Tibial nerve (tissue), 4 donors: ENCODE measurements at regions not wholly inside any gene's neighbourhood (a gene's known extent, or its start where the extent isn't known, plus 50 kb on each side); places are given as distances from the start of the nearest gene placed in this dataset.

Experiments used
- DNase-seq, 2 donors: peaks; one replicate each; pipeline ENCODE4 v3.0.0-alpha.2; 2019; ENCODE audit warnings: low spot score in 2 of 2
- H3K27ac ChIP-seq, 4 donors: fragments of 200-600 bp; sonication (generic) in 3 of 4; one replicate each; pipeline ENCODE4 v1.5.1; 2017 to 2019; ENCODE audit warnings: mild to moderate bottlenecking in 1 of 4
- H3K27me3 ChIP-seq, 2 donors: fragments of 200-600 bp; sonication (generic) in 1 of 2; one replicate each; pipeline versions ENCODE4 v1.5.1 to v1.6.0; 2017 to 2019
- H3K36me3 ChIP-seq, 3 donors: fragments of 200-600 bp; sonication (generic); one replicate each; pipeline ENCODE4 v1.5.1; 2018 to 2019
- H3K4me1 ChIP-seq, 4 donors: fragments of 200-600 bp; sonication (generic) in 3 of 4; one replicate each; pipeline ENCODE4 v1.5.1; 2017 to 2019
- H3K4me3 ChIP-seq, 4 donors: fragments of 200-600 bp; sonication (generic) in 3 of 4; one replicate each; pipeline ENCODE4 v1.5.1; 2017 to 2019; ENCODE audit warnings: mild to moderate bottlenecking in 1 of 4, moderate library complexity in 1 of 4
- H3K9me3 ChIP-seq, 4 donors: fragments of 200-600 bp; sonication (generic) in 3 of 4; one replicate each; pipeline ENCODE4 v1.5.1; 2017 to 2019
- EP300 ChIP-seq, 2 donors: sonication (generic); formaldehyde crosslinking; IDR thresholded peaks; one replicate each; pipeline ENCODE4 v1.6.1; 2017; ENCODE audit warnings: antibody characterized with exemption in 2 of 2, mild to moderate bottlenecking in 1 of 2
- POLR2A ChIP-seq, 2 donors: fragments of 450-650 bp; IDR thresholded peaks; one replicate each; pipeline ENCODE4 v1.6.1; 2017; ENCODE audit warnings: antibody characterized with exemption in 2 of 2, mild to moderate bottlenecking in 2 of 2, moderate library complexity in 2 of 2
- WGBS, 2 donors: methylation state at CpG; one replicate each; pipeline ENCODE4 v1.1.5; 2018; 5-methylcytosine and 5-hydroxymethylcytosine counted together
- TF ChIP-seq, protein P1 (sequence below), 5 experiments: fragments of 200-600 bp in 3 of 5; fragments of 450-650 bp in 2 of 5; sonication (generic) in 3 of 5; IDR thresholded peaks; one replicate each; pipeline ENCODE4 v1.5.1; 2016 to 2019; ENCODE audit warnings: antibody characterized with exemption in 5 of 5, mild to moderate bottlenecking in 3 of 5, moderate library complexity in 2 of 5

DNA sequence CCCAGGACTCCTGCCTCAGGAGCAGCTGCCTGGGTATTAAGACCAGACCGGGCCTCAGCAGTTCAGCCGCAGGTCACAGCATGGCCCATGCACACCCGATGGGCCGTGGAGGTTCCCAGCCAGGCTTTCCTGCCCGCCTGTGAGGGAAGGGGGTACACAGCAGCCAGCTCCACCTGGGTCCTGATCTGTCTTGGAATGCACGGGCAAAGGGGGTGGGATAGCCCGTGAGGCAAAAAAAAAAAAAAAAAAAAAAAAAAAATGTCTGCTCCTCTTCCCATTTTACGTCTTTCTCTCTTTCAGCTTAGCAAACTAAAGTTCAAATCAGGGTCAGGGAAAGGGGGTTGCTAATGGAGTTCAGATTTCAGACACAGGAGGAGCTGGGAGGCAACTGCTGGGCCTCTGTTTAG, 385.2 kb downstream of the TNS1 start:
- Histone ChIP-seq H3K27ac (no peak overlapping the region), H3K4me3 (no peak overlapping the region), H3K27me3 (no peaks in the 10 kb centered on the region), H3K36me3 (no peaks in the 10 kb centered on the region), H3K9me3 (no peaks in the 10 kb centered on the region), H3K4me1 (peaks cover 0 to 17% (median 10%) of the 10 kb centered on the region in 4 donors)
- TF ChIP-seq POLR2A (IDR thresholded peaks at IDR 0.05) (no peak), EP300 (IDR thresholded peaks at IDR 0.05) (no peak)
- TF ChIP-seq, protein P1, sequence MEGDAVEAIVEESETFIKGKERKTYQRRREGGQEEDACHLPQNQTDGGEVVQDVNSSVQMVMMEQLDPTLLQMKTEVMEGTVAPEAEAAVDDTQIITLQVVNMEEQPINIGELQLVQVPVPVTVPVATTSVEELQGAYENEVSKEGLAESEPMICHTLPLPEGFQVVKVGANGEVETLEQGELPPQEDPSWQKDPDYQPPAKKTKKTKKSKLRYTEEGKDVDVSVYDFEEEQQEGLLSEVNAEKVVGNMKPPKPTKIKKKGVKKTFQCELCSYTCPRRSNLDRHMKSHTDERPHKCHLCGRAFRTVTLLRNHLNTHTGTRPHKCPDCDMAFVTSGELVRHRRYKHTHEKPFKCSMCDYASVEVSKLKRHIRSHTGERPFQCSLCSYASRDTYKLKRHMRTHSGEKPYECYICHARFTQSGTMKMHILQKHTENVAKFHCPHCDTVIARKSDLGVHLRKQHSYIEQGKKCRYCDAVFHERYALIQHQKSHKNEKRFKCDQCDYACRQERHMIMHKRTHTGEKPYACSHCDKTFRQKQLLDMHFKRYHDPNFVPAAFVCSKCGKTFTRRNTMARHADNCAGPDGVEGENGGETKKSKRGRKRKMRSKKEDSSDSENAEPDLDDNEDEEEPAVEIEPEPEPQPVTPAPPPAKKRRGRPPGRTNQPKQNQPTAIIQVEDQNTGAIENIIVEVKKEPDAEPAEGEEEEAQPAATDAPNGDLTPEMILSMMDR (IDR thresholded peaks at IDR 0.05), result no peak
- no peak for DNase-seq
- WGBS, 2 donors, result 43 to 65% methylated on average over 7 to 8 of the region's 8 CpGs

DNA sequence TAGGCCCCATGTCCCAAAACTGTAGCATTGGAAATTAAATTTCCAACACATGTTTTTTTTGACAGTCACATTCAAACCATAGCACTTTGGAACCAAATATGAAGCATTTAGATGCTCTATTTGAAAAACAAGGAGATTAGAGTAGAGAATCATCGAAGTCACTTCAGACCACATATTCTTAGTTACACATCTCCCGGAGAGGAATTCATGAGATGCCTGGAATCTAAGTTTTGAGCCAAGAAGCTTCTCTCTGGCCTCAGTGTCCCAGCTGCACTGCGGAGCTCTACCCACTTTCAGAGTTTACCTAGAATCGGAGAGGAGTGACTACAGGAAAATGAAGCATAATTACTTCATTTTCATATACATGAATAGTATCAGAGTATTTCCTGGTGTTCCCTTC, 385.9 kb downstream of the TNS1 start:
- Histone ChIP-seq H3K4me1 (peaks cover 0 to 10% (median 4%) of the 10 kb centered on the region in 4 donors), H3K9me3 (no peaks in the 10 kb centered on the region), H3K27ac (no peak overlapping the region), H3K36me3 (no peaks in the 10 kb centered on the region), H3K4me3 (no peak overlapping the region), H3K27me3 (no peaks in the 10 kb centered on the region)
- WGBS, 2 donors, result 41 to 58% methylated on average over 4 of the region's 4 CpGs
- DNase-seq, result no peak
- no peak for TF ChIP-seq POLR2A (IDR thresholded peaks at IDR 0.05)
- TF ChIP-seq EP300 (IDR thresholded peaks at IDR 0.05), result no peak
- TF ChIP-seq, protein P1 (IDR thresholded peaks at IDR 0.05), result no peak

DNA sequence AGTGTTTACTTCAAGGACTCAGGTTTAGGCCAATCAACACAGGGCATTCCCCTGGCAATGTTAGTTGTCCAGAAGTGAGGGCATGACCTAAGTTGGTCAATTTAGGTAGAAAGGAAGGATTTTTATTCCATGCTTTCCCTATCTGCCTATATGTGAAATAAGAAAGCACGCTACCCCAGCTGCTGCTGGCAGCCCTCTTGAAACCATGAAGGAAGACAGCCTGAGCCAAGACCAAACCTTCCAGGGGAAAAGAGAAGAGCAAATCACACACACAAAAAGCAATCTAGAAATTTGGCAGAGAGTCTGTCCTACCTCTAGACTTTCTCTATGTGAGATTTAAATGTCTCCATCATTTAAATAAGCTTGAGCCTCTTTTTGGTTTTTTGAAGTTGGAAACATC, 387.6 kb downstream of the TNS1 start:
- 96% methylated on average over 1 of the region's 1 CpG for WGBS, 2 donors

DNA sequence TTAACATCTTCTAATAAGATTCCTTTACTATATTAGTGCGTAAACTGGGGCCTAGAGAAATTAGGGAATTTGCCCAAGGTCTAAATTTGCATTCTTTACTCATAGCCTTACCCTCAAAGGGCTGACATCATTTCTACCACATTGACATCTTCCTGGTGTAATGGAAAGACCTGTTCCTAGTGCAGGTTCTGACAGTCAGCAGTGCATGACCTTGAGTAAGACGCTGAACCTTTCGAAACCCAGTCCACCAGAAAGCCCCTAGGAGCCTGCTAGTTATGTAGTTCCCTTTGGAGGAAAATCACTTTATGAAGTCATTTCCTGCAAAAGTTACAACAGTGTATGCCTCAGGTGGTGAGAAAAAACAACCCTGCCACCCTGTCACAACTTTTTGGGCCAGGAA, 388.3 kb downstream of the TNS1 start:
- DNase-seq, result no peak
- Histone ChIP-seq H3K4me1 (no peaks in the 10 kb centered on the region), H3K4me3 (no peak overlapping the region), H3K36me3 (no peaks in the 10 kb centered on the region), H3K9me3 (no peaks in the 10 kb centered on the region), H3K27ac (no peak overlapping the region), H3K27me3 (no peaks in the 10 kb centered on the region)
- TF ChIP-seq POLR2A (IDR thresholded peaks at IDR 0.05), result no peak
- TF ChIP-seq, protein P1 (IDR thresholded peaks at IDR 0.05), result no peak
- no peak for TF ChIP-seq EP300 (IDR thresholded peaks at IDR 0.05)
- WGBS, 2 donors, result 85 to 92% methylated on average over 3 of the region's 3 CpGs

More for the DNA sequence above, 387.6 kb downstream of the TNS1 start:
- DNase-seq, result no peak
- no peaks in the 10 kb centered on the region for H3K27me3 ChIP-seq
- no peak overlapping the region for H3K4me3 ChIP-seq
- no peak for TF ChIP-seq EP300 (IDR thresholded peaks at IDR 0.05)
- TF ChIP-seq, protein P1 (IDR thresholded peaks at IDR 0.05), result no peak
- no peak for TF ChIP-seq POLR2A (IDR thresholded peaks at IDR 0.05)
- no peaks in the 10 kb centered on the region for H3K4me1 ChIP-seq
- H3K27ac ChIP-seq, result no peak overlapping the region
- no peaks in the 10 kb centered on the region for H3K36me3 ChIP-seq
- no peaks in the 10 kb centered on the region for H3K9me3 ChIP-seq

DNA sequence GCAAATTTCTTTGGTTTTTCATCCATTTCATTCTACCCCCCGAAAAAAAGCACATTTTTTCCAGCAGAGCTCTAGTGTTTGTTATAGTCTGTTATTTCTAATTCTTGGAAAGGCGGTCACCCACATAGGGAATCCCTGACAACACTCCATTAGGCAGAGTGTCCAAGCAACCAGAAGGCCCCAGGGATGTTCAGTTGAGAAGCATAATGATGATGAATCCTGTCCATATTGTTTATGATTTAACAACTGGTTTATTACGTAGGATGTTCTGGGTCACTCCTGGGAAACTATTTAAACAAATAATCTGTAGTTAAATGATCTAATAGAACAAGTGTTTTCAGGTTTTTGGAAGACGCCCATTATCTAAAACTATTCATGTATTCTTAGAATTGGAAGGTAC, 388.7 kb downstream of the TNS1 start:
- Histone ChIP-seq H3K36me3 (no peaks in the 10 kb centered on the region), H3K4me3 (no peak overlapping the region), H3K27me3 (no peaks in the 10 kb centered on the region), H3K4me1 (no peaks in the 10 kb centered on the region), H3K27ac (no peak overlapping the region), H3K9me3 (no peaks in the 10 kb centered on the region)
- no peak for DNase-seq
- no peak for TF ChIP-seq POLR2A (IDR thresholded peaks at IDR 0.05)
- TF ChIP-seq, protein P1 (IDR thresholded peaks at IDR 0.05), result no peak
- no peak for TF ChIP-seq EP300 (IDR thresholded peaks at IDR 0.05)
- WGBS, 2 donors, result 77 to 78% methylated on average over 4 of the region's 4 CpGs
